DOHH2 (cell line): ENCODE measurements at regions not wholly inside any gene's neighbourhood (a gene's known extent, or its start where the extent isn't known, plus 50 kb on each side); places are given as distances from the start of the nearest gene placed in this dataset.

ENCODE experiments used
- EZH2phosphoT487 ChIP-seq: fragments of 200-600 bp; sonication (generic); IDR thresholded peaks from 2 replicates; pipeline ENCODE4 v1.6.1; 2017; ENCODE audit warnings: borderline replicate concordance, mild to moderate bottlenecking, antibody characterized with exemption, low read length, moderate library complexity, mixed read lengths
- TF ChIP-seq, protein P1 (sequence below): fragments of 200-600 bp; sonication (generic); IDR thresholded peaks from one replicate; pipeline ENCODE4 v1.5.1; 2014; ENCODE audit warnings: antibody characterized with exemption, mild to moderate bottlenecking, low read depth, low read length; ENCODE audit not compliant: poor library complexity, severe bottlenecking

DNA sequence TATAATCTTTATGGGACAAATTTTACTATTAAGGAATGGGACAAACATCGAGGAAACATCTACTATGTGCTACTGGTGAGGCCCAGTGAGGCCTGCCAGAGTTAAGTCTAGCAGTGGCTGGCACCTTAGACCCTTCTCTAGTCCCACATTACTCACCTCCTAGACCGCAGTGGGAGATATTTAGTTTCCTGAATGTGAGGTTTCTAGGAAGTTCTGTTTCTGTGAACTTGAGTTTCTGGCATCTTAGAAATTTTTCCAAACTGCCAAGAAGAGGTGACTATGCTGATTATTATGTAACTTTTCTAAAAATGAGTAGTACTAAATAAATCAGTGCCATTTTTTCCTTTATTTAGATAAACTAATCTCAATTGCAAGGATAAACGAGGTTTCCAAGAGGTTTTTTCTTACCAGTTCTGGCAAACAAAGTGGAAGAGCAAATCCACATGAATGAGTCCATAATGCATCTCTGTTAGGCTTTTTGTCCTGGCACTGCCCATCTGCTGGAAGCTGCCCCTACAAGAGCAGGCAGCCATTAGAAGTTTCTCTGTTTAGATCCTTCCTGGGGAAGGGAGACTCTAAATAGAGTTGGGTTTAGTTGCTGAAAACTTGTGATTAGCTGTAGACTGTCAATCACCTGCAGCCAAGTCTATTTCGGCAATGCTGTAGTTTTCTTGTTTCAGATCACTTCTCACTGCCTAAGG lies 348.7 kb downstream of the MAN2A1 start:
- TF ChIP-seq, protein P1, sequence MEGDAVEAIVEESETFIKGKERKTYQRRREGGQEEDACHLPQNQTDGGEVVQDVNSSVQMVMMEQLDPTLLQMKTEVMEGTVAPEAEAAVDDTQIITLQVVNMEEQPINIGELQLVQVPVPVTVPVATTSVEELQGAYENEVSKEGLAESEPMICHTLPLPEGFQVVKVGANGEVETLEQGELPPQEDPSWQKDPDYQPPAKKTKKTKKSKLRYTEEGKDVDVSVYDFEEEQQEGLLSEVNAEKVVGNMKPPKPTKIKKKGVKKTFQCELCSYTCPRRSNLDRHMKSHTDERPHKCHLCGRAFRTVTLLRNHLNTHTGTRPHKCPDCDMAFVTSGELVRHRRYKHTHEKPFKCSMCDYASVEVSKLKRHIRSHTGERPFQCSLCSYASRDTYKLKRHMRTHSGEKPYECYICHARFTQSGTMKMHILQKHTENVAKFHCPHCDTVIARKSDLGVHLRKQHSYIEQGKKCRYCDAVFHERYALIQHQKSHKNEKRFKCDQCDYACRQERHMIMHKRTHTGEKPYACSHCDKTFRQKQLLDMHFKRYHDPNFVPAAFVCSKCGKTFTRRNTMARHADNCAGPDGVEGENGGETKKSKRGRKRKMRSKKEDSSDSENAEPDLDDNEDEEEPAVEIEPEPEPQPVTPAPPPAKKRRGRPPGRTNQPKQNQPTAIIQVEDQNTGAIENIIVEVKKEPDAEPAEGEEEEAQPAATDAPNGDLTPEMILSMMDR = no peak
- TF ChIP-seq EZH2phosphoT487 = no peak
